GM12878 (cell line): ENCODE measurements at regions not wholly inside any gene's neighbourhood (a gene's known extent, or its start where the extent isn't known, plus 50 kb on each side); places are given as distances from the start of the nearest gene placed in this dataset.

ENCODE experiments used
- BCL11A ChIP-seq: IDR thresholded peaks from 2 replicates; pipeline ENCODE4 v1.6.1; 2011; ENCODE audit warnings: low read depth, low read length
- CBX5 ChIP-seq: sonication (generic); IDR thresholded peaks from 2 replicates; pipeline ENCODE4 v1.6.1; 2016; ENCODE audit warnings: low read depth, moderate library complexity, mild to moderate bottlenecking, inconsistent platforms
- CHD4 ChIP-seq: fragments of 200-600 bp; sonication (generic); IDR thresholded peaks from 2 replicates; pipeline ENCODE4 v1.6.1; 2016; ENCODE audit warnings: mild to moderate bottlenecking
- FOS ChIP-seq: IDR thresholded peaks from 3 replicates; pipeline ENCODE4 v1.6.1; 2011; ENCODE audit warnings: borderline replicate concordance; ENCODE audit not compliant: insufficient read length; ENCODE audit errors: extremely low read depth
- MTA3 ChIP-seq: IDR thresholded peaks from 2 replicates; pipeline ENCODE4 v1.6.1; 2012; ENCODE audit warnings: low read length, inconsistent platforms, borderline replicate concordance
- NFYA ChIP-seq: IDR thresholded peaks from 2 replicates; pipeline ENCODE4 v1.6.1; 2011; ENCODE audit warnings: low read depth, mild to moderate bottlenecking, low read length, improper control_type of control experiment, borderline replicate concordance
- PAX8 ChIP-seq: fragments of 450-650 bp; IDR thresholded peaks from 2 replicates; pipeline ENCODE4 v1.6.1; 2017; ENCODE audit warnings: mild to moderate bottlenecking, moderate library complexity
- POLR2A ChIP-seq: IDR thresholded peaks from 2 replicates; pipeline ENCODE4 v1.6.1; 2011; ENCODE audit warnings: low read depth, mild to moderate bottlenecking, low read length
- POU2F2 ChIP-seq: IDR thresholded peaks from 3 replicates; pipeline ENCODE4 v1.6.1; 2011; ENCODE audit warnings: low read depth, mild to moderate bottlenecking, low read length, borderline replicate concordance
- RELA ChIP-seq: fragments of 450-650 bp; IDR thresholded peaks from 2 replicates; pipeline ENCODE4 v1.8.0; 2014; ENCODE audit warnings: borderline replicate concordance; ENCODE audit not compliant: partially characterized antibody
- SIN3A ChIP-seq: IDR thresholded peaks from 2 replicates; pipeline ENCODE4 v1.6.1; 2012; ENCODE audit warnings: low read depth, low read length, improper control_type of control experiment
- SREBF1 ChIP-seq: IDR thresholded peaks from 2 replicates; pipeline ENCODE4 v1.6.1; 2012; ENCODE audit warnings: mild to moderate bottlenecking, low read length
- TCF12 ChIP-seq: IDR thresholded peaks from 2 replicates; pipeline ENCODE4 v1.6.1; 2011; ENCODE audit warnings: low read depth, mild to moderate bottlenecking, low read length
- USF2 ChIP-seq: IDR thresholded peaks from 2 replicates; pipeline ENCODE4 v1.6.1; 2011; ENCODE audit warnings: low read depth, low read length, improper control_type of control experiment, borderline replicate concordance
- WRNIP1 ChIP-seq: IDR thresholded peaks from 2 replicates; pipeline ENCODE4 v1.6.1; 2011; ENCODE audit warnings: low read depth, low read length, improper control_type of control experiment, borderline replicate concordance
- ZBTB11 ChIP-seq: fragments of 450-650 bp; formaldehyde crosslinking; IDR thresholded peaks from 2 replicates; pipeline ENCODE4 v1.5.0; 2022; ENCODE audit warnings: mild to moderate bottlenecking, missing genetic modification characterization
- ZNF217 ChIP-seq: fragments of 450-650 bp; IDR thresholded peaks from 2 replicates; pipeline ENCODE4 v1.6.1; 2017; ENCODE audit warnings: antibody characterized with exemption, mild to moderate bottlenecking
- ZNF592 ChIP-seq: fragments of 450-650 bp; IDR thresholded peaks from 2 replicates; pipeline ENCODE4 v1.6.1; 2017; ENCODE audit warnings: mild to moderate bottlenecking, moderate library complexity

DNA sequence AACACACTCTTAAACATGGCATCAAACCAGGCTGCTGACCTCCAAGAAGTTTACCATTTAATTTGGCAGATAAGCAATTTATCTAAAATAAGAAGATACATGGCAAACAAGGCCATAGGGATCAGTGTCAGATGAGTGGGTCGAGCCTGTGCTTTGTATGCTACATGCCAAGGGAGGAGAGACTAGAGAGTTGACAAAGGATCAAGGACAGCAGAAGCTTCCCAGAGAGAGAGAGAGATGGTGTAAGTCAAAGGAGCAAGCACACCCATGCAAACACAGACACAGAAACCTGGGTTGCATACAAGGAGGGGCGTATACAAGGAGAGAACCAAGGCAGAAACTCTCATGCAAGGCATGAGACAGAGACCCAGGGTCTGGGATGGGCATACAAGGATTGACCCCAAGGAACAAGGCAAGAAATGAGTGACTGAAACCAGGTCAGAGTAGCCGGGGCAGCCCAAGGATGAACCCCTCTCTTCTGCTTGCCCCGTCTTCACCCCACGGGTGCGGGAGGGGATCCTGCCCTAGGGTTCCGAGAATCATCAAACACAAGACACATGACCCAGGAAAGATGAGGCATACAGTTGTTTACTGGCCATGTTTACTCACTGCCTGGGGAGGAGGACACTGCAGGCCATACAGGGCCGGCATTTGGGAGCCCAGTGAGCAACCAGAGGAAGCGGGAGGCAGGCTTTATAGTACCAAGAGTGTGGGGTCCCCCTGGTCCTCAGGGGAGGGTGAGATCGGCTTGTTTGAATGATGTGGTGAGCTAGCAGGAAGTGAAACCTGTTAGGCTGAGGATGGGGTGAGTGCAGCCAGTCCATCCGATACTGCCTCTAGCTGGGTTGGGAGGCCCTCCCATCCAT is 529.2 kb upstream of the ID2 start (continued):
- TF ChIP-seq ZNF592 (no peak), FOS (no peak), ZNF217 (no peak), MTA3 (no peak), CHD4 (no peak), SREBF1 (no peak), BCL11A (peak; percentile 58; the same call in 1 of the 2 replicates), WRNIP1 (no peak), NFYA (no peak), SIN3A (no peak), PAX8 (no peak), USF2 (no peak), RELA (no peak), POLR2A (no peak), TCF12 (no peak), POU2F2 (0 out of 3 replicates have a peak, but pooled peaks have one; percentile 37), CBX5 (no peak), ZBTB11 (CRISPR knock-in tag) (no peak)
